HG03439 (cell line): ENCODE measurements at regions not wholly inside any gene's neighbourhood (a gene's known extent, or its start where the extent isn't known, plus 50 kb on each side); places are given as distances from the start of the nearest gene placed in this dataset.
"Not testable (repeated sequence)": the region's sequence is repeated elsewhere in the genome, so short reads cannot be mapped to it uniquely, and the experiment has no call there.

Experiments used
- ATAC-seq: cut with Tn5 transposase; IDR thresholded peaks from one replicate; pipeline ENCODE4 v1.9.1; 2021; ENCODE audit warnings: mild to moderate bottlenecking, moderate library complexity; ENCODE audit not compliant: unreplicated experiment

GRCh38 chr16:87041286-87041685 lies 275.9 kb downstream of the C16orf95 start:
- ATAC-seq: no peak

- ATAC-seq: no peak
Measured at GRCh38 chr16:87042551-87043230, 274.5 kb downstream of the C16orf95 start.

GRCh38 chr16:87043231-87044031 lies 273.8 kb downstream of the C16orf95 start:
- ATAC-seq: no peak

GRCh38 chr16:87044032-87044382 lies 273.2 kb downstream of the C16orf95 start:
- no peak for ATAC-seq

GRCh38 chr16:87044829-87045228 lies 272.4 kb downstream of the C16orf95 start:
- no peak for ATAC-seq

GRCh38 chr16:87045466-87046216 lies 271.6 kb downstream of the C16orf95 start:
- ATAC-seq: no peak

- no peak for ATAC-seq
Measured at GRCh38 chr16:87046235-87046634, 271.0 kb downstream of the C16orf95 start.

- ATAC-seq: no peak
Measured at GRCh38 chr16:87047221-87048037, 269.8 kb downstream of the C16orf95 start.

- ATAC-seq: no peak
Measured at GRCh38 chr16:87048038-87048729, 269.0 kb downstream of the C16orf95 start.

GRCh38 chr16:87048730-87049115 lies 268.5 kb downstream of the C16orf95 start:
- no peak for ATAC-seq

GRCh38 chr16:87049216-87049615 lies 268.0 kb downstream of the C16orf95 start:
- not testable (repeated sequence) for ATAC-seq

- ATAC-seq: no peak
Measured at GRCh38 chr16:87050142-87050541, 267.1 kb downstream of the C16orf95 start.

- no peak for ATAC-seq
Measured at GRCh38 chr16:87051526-87052320, 265.5 kb downstream of the C16orf95 start.

- ATAC-seq: no peak
Measured at GRCh38 chr16:87052506-87052905, 264.7 kb downstream of the C16orf95 start.

GRCh38 chr16:87053016-87053982 lies 263.9 kb downstream of the C16orf95 start:
- no peak for ATAC-seq

GRCh38 chr16:87054154-87054553 lies 263.0 kb downstream of the C16orf95 start:
- no peak for ATAC-seq

GRCh38 chr16:87054856-87055255 lies 262.3 kb downstream of the C16orf95 start:
- ATAC-seq: no peak

GRCh38 chr16:87056083-87056482 lies 261.1 kb downstream of the C16orf95 start:
- ATAC-seq: no peak
